HepG2 (cell line): ENCODE measurements at regions not wholly inside any gene's neighbourhood (a gene's known extent, or its start where the extent isn't known, plus 50 kb on each side); places are given as distances from the start of the nearest gene placed in this dataset.
A peak's percentile ranks its signal among the peaks of the same experiment; 100 is the strongest.

Source experiments
- BORCS8-MEF2B ChIP-seq: sonication (generic); formaldehyde crosslinking; IDR thresholded peaks from 2 replicates; pipeline ENCODE4 v1.8.0; 2022; ENCODE audit warnings: mild to moderate bottlenecking, missing genetic modification reagents
- HMGXB4 ChIP-seq, 2 experiments: sonication (generic) in 1 of 2; formaldehyde crosslinking in 1 of 2; IDR thresholded peaks; 2 replicates each; pipeline versions ENCODE4 v1.4.0 to v1.6.1; 2018 to 2020; ENCODE audit warnings: missing genetic modification reagents in 2 of 2, borderline replicate concordance in 1 of 2, low read depth in 1 of 2, mild to moderate bottlenecking in 1 of 2, missing biosample characterization in 1 of 2
- PRMT3 ChIP-seq: sonication (generic); formaldehyde crosslinking; IDR thresholded peaks from 2 replicates; pipeline ENCODE4 v1.8.1; 2022; ENCODE audit warnings: low read depth, mild to moderate bottlenecking, moderate library complexity, missing genetic modification reagents, borderline replicate concordance
- RAD21 ChIP-seq: fragments of 450-650 bp; formaldehyde crosslinking; IDR thresholded peaks from 2 replicates; pipeline ENCODE4 v1.5.0; 2020; ENCODE audit warnings: mild to moderate bottlenecking
- RORA ChIP-seq: sonication (generic); formaldehyde crosslinking; IDR thresholded peaks from 2 replicates; pipeline ENCODE4 v1.5.0; 2020; ENCODE audit warnings: mild to moderate bottlenecking, missing genetic modification reagents, moderate library complexity
- RXRA ChIP-seq: sonication (generic); formaldehyde crosslinking; IDR thresholded peaks from 2 replicates; pipeline ENCODE4 v1.5.1; 2020; ENCODE audit warnings: missing genetic modification reagents
- ZBTB33 ChIP-seq: sonication (generic); formaldehyde crosslinking; IDR thresholded peaks from 2 replicates; pipeline ENCODE4 v1.4.0; 2020; ENCODE audit warnings: missing genetic modification reagents
- ZNF180 ChIP-seq: sonication (generic); formaldehyde crosslinking; IDR thresholded peaks from 2 replicates; pipeline ENCODE4 v1.4.0; 2020; ENCODE audit warnings: low read depth, missing genetic modification reagents, borderline replicate concordance
- ZNF30 ChIP-seq: sonication (generic); formaldehyde crosslinking; IDR thresholded peaks from 2 replicates; pipeline ENCODE4 v1.5.0; 2020; ENCODE audit warnings: mild to moderate bottlenecking, missing genetic modification reagents
- ZNF331 ChIP-seq: sonication (generic); formaldehyde crosslinking; IDR thresholded peaks from 2 replicates; pipeline ENCODE4 v1.4.0; 2020; ENCODE audit warnings: missing genetic modification reagents
- ZNF569 ChIP-seq: sonication (generic); formaldehyde crosslinking; IDR thresholded peaks from 2 replicates; pipeline ENCODE4 v1.5.0; 2020; ENCODE audit warnings: mild to moderate bottlenecking, missing genetic modification reagents, moderate library complexity, borderline replicate concordance
- ZNF589 ChIP-seq: sonication (generic); formaldehyde crosslinking; conservative IDR thresholded peaks from 2 replicates; pipeline ENCODE4 v1.8.0; 2022; ENCODE audit warnings: mild to moderate bottlenecking, moderate library complexity, missing genetic modification reagents
- ZSCAN31 ChIP-seq: sonication (generic); formaldehyde crosslinking; IDR thresholded peaks from 2 replicates; pipeline ENCODE4 v1.5.0; 2020; ENCODE audit warnings: low read depth, mild to moderate bottlenecking, missing genetic modification reagents
- ZSCAN9 ChIP-seq: IDR thresholded peaks from 2 replicates; pipeline ENCODE4 v1.6.1; 2016; ENCODE audit warnings: borderline replicate concordance
- TF ChIP-seq, protein P1 (sequence below): IDR thresholded peaks from 2 replicates; pipeline ENCODE4 v1.6.1; 2018; ENCODE audit warnings: missing genetic modification reagents, mild to moderate bottlenecking, missing compliant biosample characterization
- TF ChIP-seq, protein P2 (sequence below): IDR thresholded peaks from 2 replicates; pipeline ENCODE4 v1.6.1; 2016; ENCODE audit warnings: low read depth, missing genetic modification reagents, missing compliant biosample characterization
- TF ChIP-seq, protein P3 (sequence below): sonication (generic); formaldehyde crosslinking; IDR thresholded peaks from 2 replicates; pipeline ENCODE4 v1.4.0; 2020; ENCODE audit warnings: missing genetic modification reagents

GRCh38 chr17:68777243-68777855 is 176.2 kb upstream of the FAM20A start (continued):
- no peak for TF ChIP-seq ZSCAN31 (CRISPR knock-in tag)
- no peak for TF ChIP-seq PRMT3 (CRISPR knock-in tag)
- TF ChIP-seq, protein P1, sequence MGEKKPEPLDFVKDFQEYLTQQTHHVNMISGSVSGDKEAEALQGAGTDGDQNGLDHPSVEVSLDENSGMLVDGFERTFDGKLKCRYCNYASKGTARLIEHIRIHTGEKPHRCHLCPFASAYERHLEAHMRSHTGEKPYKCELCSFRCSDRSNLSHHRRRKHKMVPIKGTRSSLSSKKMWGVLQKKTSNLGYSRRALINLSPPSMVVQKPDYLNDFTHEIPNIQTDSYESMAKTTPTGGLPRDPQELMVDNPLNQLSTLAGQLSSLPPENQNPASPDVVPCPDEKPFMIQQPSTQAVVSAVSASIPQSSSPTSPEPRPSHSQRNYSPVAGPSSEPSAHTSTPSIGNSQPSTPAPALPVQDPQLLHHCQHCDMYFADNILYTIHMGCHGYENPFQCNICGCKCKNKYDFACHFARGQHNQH (CRISPR knock-in tag), result peak; percentile 54; the same call in 1 of the 2 replicates
- no peak for TF ChIP-seq ZNF589 (CRISPR knock-in tag)
- peak; percentile 36 to 79; a peak in 2 of 4 replicates for TF ChIP-seq HMGXB4 (CRISPR knock-in tag; IDR thresholded peaks at IDR 0.05; ENCODE audit: borderline replicate concordance in 1 of 2, low read depth in 1 of 2)
- 0 out of 2 replicates have a peak, but pooled peaks have one; percentile 68 for TF ChIP-seq ZNF180 (CRISPR knock-in tag)
- no peak for TF ChIP-seq RORA (CRISPR knock-in tag)
- TF ChIP-seq ZSCAN9 (CRISPR knock-in tag), result peak; percentile 52; the same call in 1 of the 2 replicates
- TF ChIP-seq, protein P2, sequence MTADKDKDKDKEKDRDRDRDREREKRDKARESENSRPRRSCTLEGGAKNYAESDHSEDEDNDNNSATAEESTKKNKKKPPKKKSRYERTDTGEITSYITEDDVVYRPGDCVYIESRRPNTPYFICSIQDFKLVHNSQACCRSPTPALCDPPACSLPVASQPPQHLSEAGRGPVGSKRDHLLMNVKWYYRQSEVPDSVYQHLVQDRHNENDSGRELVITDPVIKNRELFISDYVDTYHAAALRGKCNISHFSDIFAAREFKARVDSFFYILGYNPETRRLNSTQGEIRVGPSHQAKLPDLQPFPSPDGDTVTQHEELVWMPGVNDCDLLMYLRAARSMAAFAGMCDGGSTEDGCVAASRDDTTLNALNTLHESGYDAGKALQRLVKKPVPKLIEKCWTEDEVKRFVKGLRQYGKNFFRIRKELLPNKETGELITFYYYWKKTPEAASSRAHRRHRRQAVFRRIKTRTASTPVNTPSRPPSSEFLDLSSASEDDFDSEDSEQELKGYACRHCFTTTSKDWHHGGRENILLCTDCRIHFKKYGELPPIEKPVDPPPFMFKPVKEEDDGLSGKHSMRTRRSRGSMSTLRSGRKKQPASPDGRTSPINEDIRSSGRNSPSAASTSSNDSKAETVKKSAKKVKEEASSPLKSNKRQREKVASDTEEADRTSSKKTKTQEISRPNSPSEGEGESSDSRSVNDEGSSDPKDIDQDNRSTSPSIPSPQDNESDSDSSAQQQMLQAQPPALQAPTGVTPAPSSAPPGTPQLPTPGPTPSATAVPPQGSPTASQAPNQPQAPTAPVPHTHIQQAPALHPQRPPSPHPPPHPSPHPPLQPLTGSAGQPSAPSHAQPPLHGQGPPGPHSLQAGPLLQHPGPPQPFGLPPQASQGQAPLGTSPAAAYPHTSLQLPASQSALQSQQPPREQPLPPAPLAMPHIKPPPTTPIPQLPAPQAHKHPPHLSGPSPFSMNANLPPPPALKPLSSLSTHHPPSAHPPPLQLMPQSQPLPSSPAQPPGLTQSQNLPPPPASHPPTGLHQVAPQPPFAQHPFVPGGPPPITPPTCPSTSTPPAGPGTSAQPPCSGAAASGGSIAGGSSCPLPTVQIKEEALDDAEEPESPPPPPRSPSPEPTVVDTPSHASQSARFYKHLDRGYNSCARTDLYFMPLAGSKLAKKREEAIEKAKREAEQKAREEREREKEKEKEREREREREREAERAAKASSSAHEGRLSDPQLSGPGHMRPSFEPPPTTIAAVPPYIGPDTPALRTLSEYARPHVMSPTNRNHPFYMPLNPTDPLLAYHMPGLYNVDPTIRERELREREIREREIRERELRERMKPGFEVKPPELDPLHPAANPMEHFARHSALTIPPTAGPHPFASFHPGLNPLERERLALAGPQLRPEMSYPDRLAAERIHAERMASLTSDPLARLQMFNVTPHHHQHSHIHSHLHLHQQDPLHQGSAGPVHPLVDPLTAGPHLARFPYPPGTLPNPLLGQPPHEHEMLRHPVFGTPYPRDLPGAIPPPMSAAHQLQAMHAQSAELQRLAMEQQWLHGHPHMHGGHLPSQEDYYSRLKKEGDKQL (CRISPR knock-in tag), result no peak
- TF ChIP-seq RAD21 (CRISPR knock-in tag), result peak; percentile 93
- no peak for TF ChIP-seq ZNF30 (CRISPR knock-in tag)
- TF ChIP-seq ZNF569 (CRISPR knock-in tag), result 0 out of 2 replicates have a peak, but pooled peaks have one; percentile 15
- TF ChIP-seq RXRA, result no peak
- 0 out of 2 replicates have a peak, but pooled peaks have one; percentile 36 for TF ChIP-seq ZNF331
- TF ChIP-seq BORCS8-MEF2B (CRISPR knock-in tag), result no peak
- 0 out of 2 replicates have a peak, but pooled peaks have one; percentile 15 for TF ChIP-seq ZBTB33 (CRISPR knock-in tag)
- TF ChIP-seq, protein P3, sequence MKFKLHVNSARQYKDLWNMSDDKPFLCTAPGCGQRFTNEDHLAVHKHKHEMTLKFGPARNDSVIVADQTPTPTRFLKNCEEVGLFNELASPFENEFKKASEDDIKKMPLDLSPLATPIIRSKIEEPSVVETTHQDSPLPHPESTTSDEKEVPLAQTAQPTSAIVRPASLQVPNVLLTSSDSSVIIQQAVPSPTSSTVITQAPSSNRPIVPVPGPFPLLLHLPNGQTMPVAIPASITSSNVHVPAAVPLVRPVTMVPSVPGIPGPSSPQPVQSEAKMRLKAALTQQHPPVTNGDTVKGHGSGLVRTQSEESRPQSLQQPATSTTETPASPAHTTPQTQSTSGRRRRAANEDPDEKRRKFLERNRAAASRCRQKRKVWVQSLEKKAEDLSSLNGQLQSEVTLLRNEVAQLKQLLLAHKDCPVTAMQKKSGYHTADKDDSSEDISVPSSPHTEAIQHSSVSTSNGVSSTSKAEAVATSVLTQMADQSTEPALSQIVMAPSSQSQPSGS (CRISPR knock-in tag), result peak; percentile 63; the same call in 1 of the 2 replicates
